AG08395 (cell line): ENCODE measurements at regions not wholly inside any gene's neighbourhood (a gene's known extent, or its start where the extent isn't known, plus 50 kb on each side); places are given as distances from the start of the nearest gene placed in this dataset.

Source experiments
- DNase-seq: peaks from one replicate; pipeline ENCODE4 v3.0.0; 2012; ENCODE audit warnings: mixed read lengths, low spot score

GRCh38 chr4:177108708-177109107 is 201.0 kb upstream of the NEIL3 start:
- peak; percentile 56 for DNase-seq

DNA sequence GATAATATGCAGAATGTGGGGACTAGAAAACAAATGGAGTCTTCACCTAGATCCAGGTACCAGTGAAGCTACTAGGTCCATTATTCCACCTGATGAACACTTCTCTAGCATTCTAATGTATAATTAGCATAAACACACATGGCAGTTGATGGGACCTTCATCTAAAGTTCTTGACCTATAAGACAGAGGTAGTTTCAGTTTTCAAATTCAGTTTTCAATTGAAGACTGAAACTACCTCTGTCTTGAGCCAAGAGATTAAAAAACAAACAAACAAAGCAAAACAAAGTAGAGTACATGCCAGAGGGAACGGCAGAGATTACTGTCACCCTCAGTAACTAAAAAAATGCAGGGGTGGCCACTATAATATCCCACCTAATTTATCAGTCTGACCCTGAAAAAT is 199.9 kb upstream of the NEIL3 start:
- no peak for DNase-seq

DNA sequence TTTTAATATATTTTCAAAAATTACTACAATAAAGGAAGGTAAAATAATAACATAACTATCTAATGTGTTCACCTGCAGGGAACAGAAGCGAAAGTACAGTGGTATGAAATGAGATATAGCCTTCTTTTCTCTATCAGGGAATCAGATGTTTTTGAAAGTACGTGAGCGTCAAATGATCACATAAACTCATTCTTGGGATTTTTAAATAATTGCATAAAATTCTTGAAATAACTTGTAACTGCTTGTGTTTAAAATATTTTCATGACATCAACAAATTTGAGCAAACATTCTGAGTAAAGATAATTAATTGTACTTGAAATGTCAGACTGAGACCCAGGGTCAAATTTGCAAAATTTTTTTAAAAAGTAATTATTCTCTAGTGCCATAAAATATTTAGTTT is 193.5 kb upstream of the NEIL3 start:
- no peak for DNase-seq

DNA sequence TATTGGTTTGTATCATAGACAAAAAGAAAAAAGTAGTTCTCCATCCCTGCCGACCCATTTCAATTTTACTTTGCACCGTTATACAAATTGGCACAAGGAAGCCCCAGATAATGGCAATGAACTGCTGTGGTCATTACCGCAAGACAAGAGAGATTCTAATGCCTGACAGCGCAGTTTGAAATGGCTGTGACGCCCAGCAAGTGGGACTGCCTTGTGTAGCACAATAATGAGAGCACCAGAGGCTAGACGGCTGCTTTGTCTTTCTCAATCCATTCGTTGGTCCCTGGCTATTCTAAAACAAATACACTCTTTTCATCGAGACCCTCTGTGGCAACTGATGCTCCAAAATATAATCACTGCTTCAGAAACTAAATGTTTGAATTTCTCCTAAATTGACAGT is 192.4 kb upstream of the NEIL3 start:
- DNase-seq, result no peak

GRCh38 chr4:177118596-177118995 is 191.1 kb upstream of the NEIL3 start:
- DNase-seq, result peak; percentile 83

DNA sequence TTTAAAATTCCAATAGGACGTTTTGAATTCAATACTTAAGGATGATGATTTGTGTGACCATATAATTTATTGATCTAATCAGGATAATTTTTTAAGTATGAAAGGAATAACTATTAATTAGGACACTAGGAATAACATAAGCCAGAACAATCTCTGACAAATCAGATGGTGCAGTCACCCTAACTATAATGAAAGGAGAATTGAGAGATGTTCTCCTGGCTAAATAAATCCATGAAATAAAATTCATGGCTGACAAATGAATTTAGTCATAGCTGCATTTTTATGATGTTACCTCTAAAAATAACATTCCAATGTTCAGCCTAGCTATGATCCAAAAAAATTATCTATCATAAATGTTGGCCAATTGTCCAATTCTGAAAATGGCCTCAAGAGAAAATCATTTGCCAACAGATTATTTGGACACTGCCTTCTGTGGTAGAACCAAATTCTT is 190.6 kb upstream of the NEIL3 start:
- DNase-seq, result peak; percentile 10

GRCh38 chr4:177119691-177120090 is 190.0 kb upstream of the NEIL3 start:
- DNase-seq, result peak; percentile 12

DNA sequence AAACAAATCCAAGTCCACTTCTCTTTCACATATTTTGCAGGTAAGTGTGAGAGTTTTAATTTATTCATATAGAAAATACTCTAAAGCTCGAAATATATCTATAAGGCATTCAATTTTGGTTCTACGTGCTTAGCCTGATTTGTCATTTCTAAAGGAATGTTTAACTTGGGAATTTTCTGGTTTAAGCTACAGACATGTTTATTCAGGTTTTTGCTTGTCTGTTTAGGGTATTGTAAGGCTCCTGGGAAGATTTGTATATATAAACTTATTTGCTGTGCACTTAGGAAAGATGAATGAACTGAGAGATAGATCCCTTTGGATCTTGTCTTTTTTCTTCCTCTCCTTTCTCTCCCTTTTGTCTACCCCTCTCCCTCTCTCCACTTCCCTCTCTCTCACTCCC is 185.9 kb upstream of the NEIL3 start:
- no peak for DNase-seq

DNA sequence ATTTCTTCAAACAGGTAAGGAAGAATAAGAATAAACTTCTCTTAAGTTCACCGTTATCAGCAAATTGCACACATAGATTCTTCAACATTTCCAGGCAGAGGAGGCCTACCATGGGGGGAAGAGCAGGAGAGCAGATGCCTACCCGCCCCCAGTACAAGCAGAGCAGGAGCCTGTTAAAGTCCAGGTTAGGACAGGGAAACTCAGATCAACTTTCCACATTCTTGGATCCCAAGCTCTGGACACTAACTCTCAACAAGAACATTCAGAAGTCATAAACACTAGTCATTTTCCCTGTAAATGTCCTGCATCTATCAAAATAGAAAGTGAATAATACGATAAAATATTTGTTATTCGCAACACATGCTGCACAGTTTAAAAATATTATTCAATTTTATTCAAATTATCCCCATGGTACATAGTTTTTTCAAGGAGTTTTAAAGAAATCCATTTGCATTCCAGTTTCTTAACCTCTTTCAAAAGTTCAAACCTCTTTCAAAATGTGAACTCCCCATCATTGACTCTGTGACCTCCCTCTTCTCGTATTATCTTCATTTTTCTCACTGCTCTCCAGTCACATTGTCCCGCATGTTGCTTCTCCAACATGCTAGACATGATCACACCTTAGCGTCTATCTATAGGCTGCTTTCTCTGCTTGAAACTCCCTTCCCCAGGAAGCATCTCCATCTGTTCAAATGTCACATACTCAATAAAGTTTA is 185.2 kb upstream of the NEIL3 start:
- DNase-seq, result no peak

DNA sequence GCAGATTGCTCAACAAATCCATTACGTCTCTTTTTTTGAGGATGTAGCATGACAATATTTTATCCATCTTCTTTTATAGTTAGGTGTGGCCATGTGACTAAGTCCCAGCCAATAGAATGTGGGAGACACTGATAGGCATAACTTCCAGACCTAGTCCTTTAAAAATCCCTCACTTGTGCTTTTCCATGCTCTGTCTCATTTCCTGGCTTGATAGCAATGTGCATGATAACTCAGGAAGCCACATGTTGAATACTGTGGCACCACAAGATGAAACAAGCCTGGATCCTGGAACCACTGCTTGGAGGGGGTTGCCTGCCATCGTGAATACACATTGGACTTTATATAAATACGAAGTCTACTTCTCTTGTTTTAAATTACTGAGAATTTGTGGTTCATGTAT is 184.0 kb upstream of the NEIL3 start:
- DNase-seq, result no peak

DNA sequence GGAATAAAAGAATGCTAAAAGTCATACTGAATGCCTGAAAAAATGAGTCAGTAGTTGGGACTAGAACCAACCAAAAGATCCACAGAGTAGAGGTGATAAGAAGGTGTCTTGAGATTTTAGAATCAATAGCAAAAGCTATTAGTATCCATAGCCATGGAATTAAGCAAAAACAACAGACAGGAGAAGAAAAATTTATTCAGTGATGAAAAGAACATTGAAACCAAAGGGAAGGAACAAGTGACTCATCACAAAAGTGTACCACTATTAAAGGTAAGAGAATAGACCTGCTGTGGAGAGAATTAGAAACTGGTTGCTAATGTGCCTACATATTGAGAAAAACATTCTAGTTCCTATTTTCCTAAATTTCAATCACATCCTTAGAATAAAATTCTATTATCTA is 182.0 kb upstream of the NEIL3 start:
- DNase-seq, result no peak

DNA sequence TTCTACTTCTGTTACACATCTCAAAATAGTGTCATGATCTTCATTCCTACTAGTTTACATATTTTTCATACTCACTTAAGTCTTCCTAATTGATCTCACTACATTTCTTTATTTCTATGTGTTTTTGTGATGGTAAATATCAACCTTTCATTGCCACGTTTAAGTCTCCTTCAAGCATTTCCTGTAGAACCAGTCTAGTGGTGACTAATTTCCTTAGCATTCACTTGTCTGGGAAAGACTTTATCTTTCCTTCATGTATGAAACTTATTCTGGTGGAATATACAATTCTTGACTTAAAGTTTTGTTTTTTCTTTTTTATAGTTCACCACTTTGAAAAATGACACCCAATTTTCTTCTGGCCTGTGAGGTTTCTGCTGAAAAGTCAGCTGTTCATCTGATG is 181.4 kb upstream of the NEIL3 start:
- no peak for DNase-seq

DNA sequence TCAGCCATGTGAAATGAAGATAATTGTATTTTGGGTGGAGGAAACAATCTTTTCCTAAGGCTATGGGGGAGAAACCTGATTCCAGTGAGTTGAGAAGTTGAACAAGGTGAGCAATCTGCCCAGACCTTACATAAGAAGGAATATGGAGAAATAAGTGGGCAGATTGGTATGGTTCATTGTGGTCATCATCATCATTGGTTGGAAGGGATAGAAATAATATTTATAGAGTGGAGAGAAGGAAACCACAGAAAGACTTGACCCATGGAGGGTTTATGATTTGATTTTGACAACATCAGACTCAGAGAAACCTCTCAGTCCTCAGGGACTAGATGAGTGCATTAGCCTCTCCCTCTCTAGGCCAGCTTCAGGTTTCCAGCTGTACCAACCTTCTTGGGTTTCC is 177.9 kb upstream of the NEIL3 start:
- no peak for DNase-seq

GRCh38 chr4:177147668-177148067 is 162.0 kb upstream of the NEIL3 start:
- DNase-seq, result no peak

- no peak for DNase-seq
These were observed 154.2 kb upstream of the NEIL3 start for GRCh38 chr4:177155454-177155853.

- DNase-seq, result no peak
These were observed 150.1 kb upstream of the NEIL3 start for GRCh38 chr4:177159600-177159999.

DNA sequence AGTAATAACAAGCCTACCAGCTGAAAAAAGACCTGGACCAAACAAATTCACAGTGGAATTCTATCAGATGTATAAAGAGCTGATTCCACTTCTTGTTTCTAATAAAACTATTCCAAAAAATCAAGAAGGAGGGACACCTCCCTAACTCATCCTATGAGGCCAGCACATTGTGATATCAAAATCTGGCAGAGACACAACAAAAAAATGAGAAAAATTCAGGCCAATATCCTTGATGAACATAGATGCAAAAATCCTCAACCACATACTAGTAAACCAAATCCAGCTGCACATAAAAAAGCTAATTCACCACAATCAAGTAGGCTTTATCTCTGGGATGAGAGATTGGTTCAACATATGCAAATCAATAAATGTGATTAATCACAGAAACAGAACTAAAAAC is 147.9 kb upstream of the NEIL3 start:
- no peak for DNase-seq

DNA sequence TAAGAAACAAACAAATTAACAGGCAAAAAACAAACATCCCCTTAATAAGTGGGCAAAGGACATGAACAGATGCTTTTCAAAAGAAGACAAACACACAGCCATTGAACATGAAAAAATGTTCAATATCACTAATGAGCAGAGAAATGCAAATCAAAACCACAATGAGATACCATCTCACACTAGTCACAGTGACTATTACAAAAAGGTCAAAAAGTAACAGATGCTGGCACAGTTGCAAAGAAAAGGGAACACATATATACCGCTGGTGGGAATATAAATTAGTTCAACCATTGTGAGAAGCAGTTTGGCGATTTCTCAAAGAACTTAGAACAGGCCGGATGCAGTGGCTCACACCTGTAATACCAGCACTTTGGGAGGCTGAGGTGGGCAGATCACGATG is 146.1 kb upstream of the NEIL3 start:
- DNase-seq, result no peak

- no peak for DNase-seq
These were observed 138.1 kb upstream of the NEIL3 start for GRCh38 chr4:177171588-177171987.

- no peak for DNase-seq
These were observed 134.2 kb upstream of the NEIL3 start for GRCh38 chr4:177175473-177175872.

GRCh38 chr4:177177541-177178081 is 132.1 kb upstream of the NEIL3 start:
- DNase-seq, result peak; percentile 46

- no peak for DNase-seq
These were observed 131.4 kb upstream of the NEIL3 start for GRCh38 chr4:177178246-177178645.

DNA sequence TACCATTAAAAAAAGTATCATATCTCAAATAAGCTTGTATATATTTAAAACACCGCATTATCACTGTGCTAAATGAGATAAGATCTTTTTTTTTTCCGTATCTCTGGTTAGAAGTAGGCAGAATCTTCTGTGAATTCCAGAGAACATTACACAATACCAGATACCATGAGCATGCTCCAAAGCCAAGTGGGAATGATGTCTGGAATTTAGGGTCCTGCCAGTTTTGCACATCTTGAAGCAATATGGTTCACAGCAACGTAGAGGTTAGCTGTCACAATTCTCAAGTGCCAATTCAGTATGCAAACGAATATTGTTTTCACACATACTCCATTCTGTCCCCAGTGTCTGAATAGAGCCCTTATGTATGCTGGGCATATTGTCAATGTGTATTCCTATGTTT is 127.5 kb upstream of the NEIL3 start:
- DNase-seq, result peak; percentile 61

DNA sequence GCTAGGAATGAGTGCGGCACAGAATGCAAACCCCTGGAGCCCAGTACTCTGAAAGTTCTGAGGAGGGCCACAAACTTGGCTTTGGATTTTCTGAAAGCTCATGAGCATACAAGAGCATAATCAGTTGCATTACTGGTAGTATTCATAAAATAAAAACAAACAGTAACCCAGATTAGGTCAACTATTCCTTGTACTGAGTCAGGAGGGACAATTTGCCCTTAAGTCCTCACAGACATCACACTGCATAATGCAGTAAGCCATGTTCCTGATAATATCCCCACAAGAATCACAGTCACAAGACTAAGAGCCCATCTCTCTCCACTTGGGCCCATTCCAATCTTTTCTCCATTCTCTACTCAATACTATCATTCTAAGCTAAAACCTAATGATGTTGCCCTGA is 126.9 kb upstream of the NEIL3 start:
- no peak for DNase-seq
